HG03575 (cell line): ENCODE measurements at regions not wholly inside any gene's neighbourhood (a gene's known extent, or its start where the extent isn't known, plus 50 kb on each side); places are given as distances from the start of the nearest gene placed in this dataset.

Experiments used
- ATAC-seq: cut with Tn5 transposase; IDR thresholded peaks from one replicate; pipeline ENCODE4 v1.9.1; 2021; ENCODE audit not compliant: unreplicated experiment, insufficient number of reproducible peaks, low FRiP score; ENCODE audit errors: extremely low read depth

- ATAC-seq: peak; percentile 55
These were observed 332.7 kb downstream of the RAPGEF2 start for GRCh38 chr4:159435561-159436023.

DNA sequence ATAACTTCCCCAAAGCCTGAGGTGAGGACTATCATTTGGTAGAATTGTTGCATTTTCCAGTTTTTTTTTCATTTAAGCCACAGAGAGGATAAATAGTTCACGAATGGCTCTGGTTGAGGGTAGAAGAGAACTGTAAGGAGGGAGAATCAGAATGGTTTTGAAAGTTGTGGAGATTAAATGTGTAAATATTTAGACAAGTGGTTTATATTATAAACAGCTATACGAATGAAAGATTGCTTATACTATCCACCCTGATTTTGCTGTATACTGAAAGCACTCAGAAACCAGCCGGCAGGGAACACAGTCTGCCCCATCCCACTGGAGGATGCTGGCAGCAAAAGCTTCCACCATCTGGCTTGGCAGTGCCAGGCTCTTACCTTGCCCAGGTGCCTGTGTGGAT, 341.1 kb downstream of the RAPGEF2 start:
- ATAC-seq: no peak

- ATAC-seq: no peak
These were observed 341.8 kb downstream of the RAPGEF2 start for GRCh38 chr4:159444678-159445077.

GRCh38 chr4:159445692-159446091, 342.8 kb downstream of the RAPGEF2 start:
- no peak for ATAC-seq

DNA sequence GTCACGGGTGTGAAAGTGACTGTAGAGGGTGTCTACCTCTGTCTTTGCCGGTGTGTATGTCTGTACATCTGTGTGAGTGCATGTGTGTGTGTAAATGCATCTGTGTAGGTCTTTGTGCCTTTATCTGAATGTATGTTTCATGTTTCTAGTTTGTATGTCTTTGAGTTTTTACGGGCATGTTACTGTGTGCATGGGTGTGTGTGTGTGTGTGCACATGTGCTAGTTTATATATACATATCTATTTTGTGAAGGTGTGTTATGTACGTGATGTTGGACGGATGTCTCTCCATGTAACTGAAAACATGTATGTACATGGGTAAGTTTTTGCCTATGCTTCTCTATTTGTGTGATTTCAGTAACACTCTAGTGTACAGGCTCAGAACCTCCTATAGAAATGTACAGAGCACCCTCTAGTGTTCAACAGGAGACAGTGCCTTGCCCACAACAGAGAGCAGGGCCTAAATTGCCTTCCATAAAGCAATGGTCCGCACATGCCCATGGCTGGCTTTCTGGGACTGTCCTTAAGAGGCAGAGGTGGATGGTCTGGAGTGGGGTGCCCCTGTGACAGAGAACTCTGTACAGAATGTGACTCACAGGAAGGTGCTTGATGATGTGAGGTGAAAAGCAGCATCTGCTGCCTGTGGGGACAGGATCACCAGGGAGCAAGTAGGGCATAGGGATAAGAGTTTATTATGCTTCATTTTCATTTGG, 343.5 kb downstream of the RAPGEF2 start:
- peak; percentile 98 for ATAC-seq

DNA sequence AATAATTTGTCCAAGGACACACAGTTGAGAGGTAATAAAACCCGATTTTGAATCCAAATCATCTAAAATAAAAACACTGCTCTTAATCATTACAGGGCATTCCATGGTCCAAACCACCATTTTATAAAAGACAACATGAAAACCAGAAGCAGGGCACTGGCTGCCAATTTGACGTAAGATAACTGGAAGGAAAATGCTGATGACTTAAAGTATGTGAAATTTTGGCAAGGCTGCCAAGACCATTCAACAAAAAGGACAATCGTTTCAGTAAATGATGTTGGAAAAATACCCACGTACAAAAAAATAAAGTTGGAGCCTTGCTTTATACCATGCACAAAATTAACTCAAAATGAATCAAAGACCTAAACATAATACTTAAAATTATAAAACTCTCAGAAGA, 344.4 kb downstream of the RAPGEF2 start:
- no peak for ATAC-seq

GRCh38 chr4:159451006-159451405, 348.1 kb downstream of the RAPGEF2 start:
- ATAC-seq: no peak

DNA sequence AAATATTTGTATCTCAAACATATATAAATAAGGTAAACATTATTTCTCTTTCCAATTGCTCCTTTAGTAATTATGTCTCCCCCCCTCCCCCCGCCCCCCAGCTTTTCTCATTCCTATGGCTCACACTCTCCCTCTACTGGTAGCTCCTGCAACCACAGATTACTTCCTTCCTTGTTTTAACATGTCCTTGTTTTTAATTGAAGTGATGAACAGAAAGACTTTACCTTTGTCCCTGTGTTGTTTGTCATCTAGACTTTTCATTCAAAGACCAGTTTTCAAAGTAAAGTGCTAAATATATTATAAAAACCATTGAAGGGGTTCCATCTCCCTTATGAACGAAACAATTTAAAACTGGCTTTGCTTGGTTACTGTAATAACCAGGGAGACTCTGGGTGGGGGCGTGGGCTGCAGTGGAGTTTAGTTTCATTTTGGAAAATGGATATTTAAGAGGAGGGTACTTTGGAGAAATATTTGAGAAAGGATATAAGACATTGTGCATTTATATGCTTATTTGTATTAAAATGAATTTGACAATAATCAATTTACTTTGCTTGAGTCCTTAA, 352.9 kb downstream of the RAPGEF2 start:
- ATAC-seq: no peak

GRCh38 chr4:159460371-159460770, 357.5 kb downstream of the RAPGEF2 start:
- no peak for ATAC-seq

GRCh38 chr4:159463235-159463634, 360.4 kb downstream of the RAPGEF2 start:
- no peak for ATAC-seq

GRCh38 chr4:159464302-159464701, 361.4 kb downstream of the RAPGEF2 start:
- no peak for ATAC-seq

DNA sequence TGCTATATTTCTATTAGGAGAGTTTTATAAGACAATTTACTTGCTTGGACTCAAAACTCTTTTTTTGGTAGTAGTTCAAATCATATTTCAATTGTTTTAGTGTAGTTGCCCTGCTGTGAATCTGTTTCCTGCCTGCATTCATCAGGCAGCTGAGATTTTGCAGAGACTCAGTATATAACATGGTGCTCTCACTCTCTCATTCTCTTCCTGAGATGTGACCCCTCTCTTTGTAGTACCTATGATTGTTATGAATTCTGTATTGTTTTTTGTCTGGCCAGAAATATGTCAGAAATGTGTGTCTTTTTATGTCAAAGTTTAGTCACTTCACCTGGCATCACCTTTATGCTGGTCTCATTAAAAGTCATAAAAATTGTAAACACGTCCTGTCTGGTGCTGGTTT, 374.0 kb downstream of the RAPGEF2 start:
- no peak for ATAC-seq

- no peak for ATAC-seq
These were observed 377.9 kb downstream of the RAPGEF2 start for GRCh38 chr4:159480826-159481225.

DNA sequence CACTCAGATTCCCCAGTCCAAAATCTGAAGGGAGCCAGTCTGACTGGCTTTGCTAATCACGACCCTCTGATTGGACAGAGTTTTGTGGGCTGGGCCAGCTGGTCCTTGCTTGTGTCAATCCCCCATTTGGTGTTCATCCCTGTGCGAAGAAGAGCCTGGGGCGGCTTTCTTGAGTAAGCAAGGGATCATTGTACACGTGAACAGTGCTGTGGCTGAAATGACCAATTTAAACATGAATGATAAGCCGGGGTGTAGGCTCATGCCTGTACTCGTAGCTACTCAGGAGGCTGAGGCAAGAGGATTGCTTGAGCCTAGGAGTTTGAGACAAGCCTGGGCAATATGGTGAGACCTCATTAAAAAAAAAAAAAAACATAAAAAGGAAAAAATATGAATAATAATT, 379.1 kb downstream of the RAPGEF2 start:
- ATAC-seq: no peak

- ATAC-seq: no peak
These were observed 380.4 kb downstream of the RAPGEF2 start for GRCh38 chr4:159483110-159483781.

DNA sequence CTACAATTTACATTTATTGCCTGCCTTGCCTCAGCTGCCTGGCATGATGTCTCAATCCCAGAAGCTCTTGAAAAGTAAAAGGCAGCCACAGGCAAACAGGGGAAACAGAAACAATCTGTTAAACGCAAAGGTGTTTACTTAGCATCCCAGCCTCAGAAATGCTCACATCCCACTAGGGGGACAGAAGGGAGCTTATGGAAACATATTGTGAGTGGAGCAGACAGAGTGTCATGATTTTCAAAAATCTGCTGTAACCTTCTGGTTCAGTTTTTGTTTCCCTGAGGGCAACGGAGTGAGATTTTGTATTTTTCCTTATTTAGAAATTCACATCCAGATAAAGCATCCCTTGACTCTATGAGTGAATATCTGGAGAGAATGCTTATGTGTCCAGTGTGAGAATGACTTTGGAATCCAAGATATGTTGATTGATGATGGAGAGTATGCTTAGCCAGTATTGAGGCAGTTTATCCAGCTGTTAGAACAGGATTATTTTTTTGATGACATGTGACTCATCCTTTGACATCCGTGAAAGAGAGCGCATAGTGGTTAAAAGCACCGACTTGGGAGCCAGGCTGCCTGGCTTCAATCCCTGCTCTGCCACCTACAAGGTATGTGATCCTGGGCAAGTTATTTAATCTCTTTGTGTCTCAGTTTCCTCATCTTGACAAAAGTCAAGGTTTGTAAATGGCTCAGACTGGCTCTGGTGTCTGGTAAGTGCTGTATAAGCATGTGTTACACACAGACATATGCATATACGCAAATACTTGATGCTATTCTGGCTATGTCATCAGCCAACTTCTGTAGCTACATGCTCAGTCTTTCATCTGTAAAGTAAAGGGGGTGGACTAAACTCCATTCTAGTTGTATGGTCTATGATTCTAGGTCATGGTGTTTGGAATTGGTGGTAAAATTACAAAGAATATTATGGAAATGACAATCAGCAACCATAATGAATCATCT, 381.2 kb downstream of the RAPGEF2 start:
- ATAC-seq: no peak

DNA sequence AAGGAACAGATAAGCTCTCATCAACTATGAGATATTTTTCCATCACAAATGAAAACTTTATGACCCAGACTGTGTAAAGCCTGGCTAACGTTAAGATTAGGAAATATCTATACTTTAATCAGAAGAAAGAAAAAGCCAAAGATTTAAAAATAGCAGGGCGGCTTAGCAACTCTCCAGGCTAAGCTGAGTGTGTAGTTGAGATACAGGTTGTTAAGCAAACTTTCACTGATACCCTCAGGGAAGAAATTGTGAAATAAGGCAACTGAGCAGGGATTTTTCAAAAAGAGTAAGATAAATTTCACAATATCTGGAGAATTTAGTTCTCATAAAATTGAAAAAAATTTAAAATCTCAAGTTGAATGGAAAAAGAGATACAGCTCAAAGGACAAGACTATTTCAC, 382.0 kb downstream of the RAPGEF2 start:
- no peak for ATAC-seq

- peak; percentile 79 for ATAC-seq
These were observed 384.4 kb downstream of the RAPGEF2 start for GRCh38 chr4:159487284-159487747.

- ATAC-seq: no peak
These were observed 386.8 kb downstream of the RAPGEF2 start for GRCh38 chr4:159489646-159490045.
